Endodermal cell (in vitro differentiated cells): ENCODE measurements at regions not wholly inside any gene's neighbourhood (a gene's known extent, or its start where the extent isn't known, plus 50 kb on each side); places are given as distances from the start of the nearest gene placed in this dataset.
A peak's percentile ranks its signal among the peaks of the same experiment; 100 is the strongest.

Source experiments
- DNase-seq: peaks from one replicate; pipeline ENCODE4 v3.0.0-alpha.2; 2017
- H3K27ac ChIP-seq: 2 replicates; pipeline ENCODE4 v1.5.1; 2013; ENCODE audit warnings: mild to moderate bottlenecking, low read depth, low read length, moderate library complexity
- H3K27me3 ChIP-seq: 2 replicates; pipeline ENCODE4 v1.6.1; 2013; ENCODE audit warnings: mild to moderate bottlenecking, low read length, moderate library complexity; ENCODE audit not compliant: insufficient read depth, control insufficient read depth, poor library complexity, severe bottlenecking
- H3K36me3 ChIP-seq: 2 replicates; pipeline ENCODE4 v1.7.0; 2013; ENCODE audit warnings: mild to moderate bottlenecking, low read length, moderate library complexity; ENCODE audit not compliant: control insufficient read depth, insufficient read depth
- H3K4me1 ChIP-seq: one replicate; pipeline ENCODE4 v1.7.0; 2013; ENCODE audit warnings: low read length; ENCODE audit not compliant: control insufficient read depth, insufficient read depth
- H3K4me3 ChIP-seq: 2 replicates; pipeline ENCODE4 v1.5.1; 2013; ENCODE audit warnings: mild to moderate bottlenecking, low read length, moderate library complexity
- H3K9ac ChIP-seq: 2 replicates; pipeline ENCODE4 v1.6.1; 2013; ENCODE audit warnings: mild to moderate bottlenecking, low read length, moderate library complexity; ENCODE audit not compliant: poor library complexity, severe bottlenecking; ENCODE audit errors: extremely low read depth
- H3K9me3 ChIP-seq: 2 replicates; pipeline ENCODE4 v1.6.1; 2013; ENCODE audit warnings: mild to moderate bottlenecking, low read length, moderate library complexity; ENCODE audit not compliant: control insufficient read depth
- H3K27ac Mint-ChIP-seq: 2 replicates; pipeline ENCODE4 v1.8.0; 2020; ENCODE audit warnings: mixed read lengths
- H3K27me3 Mint-ChIP-seq: 2 replicates; pipeline ENCODE4 v1.8.0; 2021; ENCODE audit warnings: mild to moderate bottlenecking, mixed read lengths; ENCODE audit not compliant: insufficient read depth
- H3K36me3 Mint-ChIP-seq: 2 replicates; pipeline ENCODE4 v1.8.0; 2020; ENCODE audit warnings: low read depth, mixed read lengths
- H3K4me1 Mint-ChIP-seq: 2 replicates; pipeline ENCODE4 v1.8.0; 2020; ENCODE audit warnings: mixed read lengths
- H3K4me3 Mint-ChIP-seq: 2 replicates; pipeline ENCODE4 v1.8.0; 2020; ENCODE audit warnings: mild to moderate bottlenecking, moderate library complexity, mixed read lengths
- H3K9me3 Mint-ChIP-seq: 2 replicates; pipeline ENCODE4 v1.8.0; 2020; ENCODE audit warnings: mild to moderate bottlenecking, mixed read lengths
- WGBS, 2 experiments: methylation state at CpG; one replicate each; pipeline versions ENCODE4 v1.1.5 to v1.1.7; 2013; ENCODE audit warnings: missing lambda C conversion rate in 2 of 2, mixed read lengths in 1 of 2; ENCODE audit not compliant: insufficient coverage in 1 of 2, insufficient read length in 1 of 2; 5-methylcytosine and 5-hydroxymethylcytosine counted together
- TF ChIP-seq, protein P1 (sequence below): fragments of 200-600 bp; sonication (generic); conservative IDR thresholded peaks from 2 replicates; pipeline ENCODE4 v1.5.0; 2021; ENCODE audit warnings: antibody characterized with exemption, mild to moderate bottlenecking

DNA sequence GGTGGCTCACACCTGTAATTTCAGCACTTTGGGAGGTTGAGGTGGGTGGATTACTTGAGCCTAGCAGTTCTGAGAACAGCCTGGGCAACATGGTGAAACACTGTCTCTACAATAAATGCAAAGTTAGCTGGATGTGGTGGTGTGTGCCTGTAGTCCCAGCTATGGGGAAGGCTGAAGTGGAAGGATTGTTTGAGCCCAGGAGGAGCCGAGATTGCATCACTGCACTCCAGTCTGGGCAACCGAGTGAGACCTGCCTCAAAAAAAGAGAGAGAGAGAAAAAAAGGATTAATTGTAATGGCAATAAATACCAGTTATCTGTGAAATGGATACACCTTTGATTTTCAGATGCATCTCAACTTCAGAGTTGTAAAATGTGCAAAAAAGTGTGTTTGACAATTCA lies 58.8 kb downstream of the SPRY1 start:
- no peak overlapping the region for H3K27ac Mint-ChIP-seq
- Histone ChIP-seq H3K4me1 (no peaks in the 10 kb centered on the region), H3K4me3 (no peak overlapping the region), H3K9ac (no peak overlapping the region), H3K27me3 (no peaks in the 10 kb centered on the region), H3K9me3 (no peaks in the 10 kb centered on the region), H3K27ac (no peak overlapping the region), H3K36me3 (no peaks in the 10 kb centered on the region)
- no peaks in the 10 kb centered on the region for H3K27me3 Mint-ChIP-seq
- peaks cover 2% of the 10 kb centered on the region for H3K4me1 Mint-ChIP-seq
- 65% methylated on average over 2 of the region's 2 CpGs; no CpG with 5 or more reads in 1 of the 2 experiments for WGBS, 2 experiments
- no peaks in the 10 kb centered on the region for H3K36me3 Mint-ChIP-seq
- no peaks in the 10 kb centered on the region for H3K9me3 Mint-ChIP-seq
- H3K4me3 Mint-ChIP-seq: no peak overlapping the region
- TF ChIP-seq, protein P1, sequence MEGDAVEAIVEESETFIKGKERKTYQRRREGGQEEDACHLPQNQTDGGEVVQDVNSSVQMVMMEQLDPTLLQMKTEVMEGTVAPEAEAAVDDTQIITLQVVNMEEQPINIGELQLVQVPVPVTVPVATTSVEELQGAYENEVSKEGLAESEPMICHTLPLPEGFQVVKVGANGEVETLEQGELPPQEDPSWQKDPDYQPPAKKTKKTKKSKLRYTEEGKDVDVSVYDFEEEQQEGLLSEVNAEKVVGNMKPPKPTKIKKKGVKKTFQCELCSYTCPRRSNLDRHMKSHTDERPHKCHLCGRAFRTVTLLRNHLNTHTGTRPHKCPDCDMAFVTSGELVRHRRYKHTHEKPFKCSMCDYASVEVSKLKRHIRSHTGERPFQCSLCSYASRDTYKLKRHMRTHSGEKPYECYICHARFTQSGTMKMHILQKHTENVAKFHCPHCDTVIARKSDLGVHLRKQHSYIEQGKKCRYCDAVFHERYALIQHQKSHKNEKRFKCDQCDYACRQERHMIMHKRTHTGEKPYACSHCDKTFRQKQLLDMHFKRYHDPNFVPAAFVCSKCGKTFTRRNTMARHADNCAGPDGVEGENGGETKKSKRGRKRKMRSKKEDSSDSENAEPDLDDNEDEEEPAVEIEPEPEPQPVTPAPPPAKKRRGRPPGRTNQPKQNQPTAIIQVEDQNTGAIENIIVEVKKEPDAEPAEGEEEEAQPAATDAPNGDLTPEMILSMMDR: no peak
- DNase-seq: no peak

DNA sequence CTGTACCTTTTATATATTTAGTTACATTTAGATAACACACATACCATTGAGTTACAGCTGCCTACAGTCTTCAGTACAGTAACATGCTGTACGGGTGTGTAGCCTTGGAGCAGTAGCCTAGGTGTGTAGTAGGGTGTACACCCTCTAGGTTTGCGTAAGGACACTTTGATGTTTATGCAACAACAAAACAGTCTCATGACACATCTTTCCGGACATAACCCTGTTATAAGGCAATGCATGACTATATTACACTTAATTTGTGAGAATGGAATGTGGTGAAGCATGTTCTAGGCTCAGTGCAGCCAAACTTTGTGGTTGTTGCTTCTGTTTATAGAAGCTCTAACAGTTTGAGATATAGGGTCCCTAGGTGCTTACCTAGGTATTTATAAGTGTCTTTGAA lies 65.4 kb downstream of the SPRY1 start:
- WGBS, 2 experiments: 86 to 94% methylated on average over 1 to 3 of the region's 3 CpGs

DNA sequence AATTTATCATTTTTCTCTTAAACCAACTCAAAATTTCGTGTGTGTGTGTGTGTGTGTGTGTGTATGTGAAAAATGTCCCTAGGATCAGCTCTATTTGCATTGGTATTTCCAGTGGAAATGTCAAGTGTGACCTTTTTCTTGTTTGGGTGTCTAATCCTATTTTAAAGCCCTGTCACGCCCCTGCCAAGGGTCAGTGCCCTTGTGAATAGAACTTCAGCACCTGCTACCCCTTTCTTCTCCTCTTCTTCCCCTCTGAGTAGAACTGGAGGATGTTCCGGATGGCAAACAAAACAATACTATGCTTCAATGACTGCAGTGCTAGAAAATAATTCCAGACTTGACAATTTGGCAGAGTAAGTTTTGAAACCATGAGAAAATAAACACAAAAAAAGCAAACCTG lies 67.3 kb downstream of the SPRY1 start:
- DNase-seq: no peak
- Histone ChIP-seq H3K9me3 (no peaks in the 10 kb centered on the region), H3K27ac (peak overlapping the region; percentile 88), H3K4me3 (no peak overlapping the region), H3K9ac (no peak overlapping the region), H3K27me3 (no peaks in the 10 kb centered on the region), H3K36me3 (no peaks in the 10 kb centered on the region), H3K4me1 (no peaks in the 10 kb centered on the region)
- no peaks in the 10 kb centered on the region for H3K9me3 Mint-ChIP-seq
- H3K4me1 Mint-ChIP-seq: peaks cover 10% of the 10 kb centered on the region
- H3K27me3 Mint-ChIP-seq: no peaks in the 10 kb centered on the region
- TF ChIP-seq, protein P1: no peak
- H3K27ac Mint-ChIP-seq: no peak overlapping the region
- 33 to 89% methylated on average over 1 to 2 of the region's 3 CpGs for WGBS, 2 experiments
- no peaks in the 10 kb centered on the region for H3K36me3 Mint-ChIP-seq
- no peak overlapping the region for H3K4me3 Mint-ChIP-seq

More for the DNA sequence above, 65.4 kb downstream of the SPRY1 start:
- Mint-ChIP-seq H3K27me3 (no peaks in the 10 kb centered on the region), H3K4me1 (peaks cover 10% of the 10 kb centered on the region), H3K36me3 (no peaks in the 10 kb centered on the region), H3K4me3 (no peak overlapping the region), H3K9me3 (no peaks in the 10 kb centered on the region), H3K27ac (no peak overlapping the region)
- Histone ChIP-seq H3K27me3 (no peaks in the 10 kb centered on the region), H3K4me1 (no peaks in the 10 kb centered on the region), H3K36me3 (no peaks in the 10 kb centered on the region), H3K27ac (no peak overlapping the region), H3K9me3 (no peaks in the 10 kb centered on the region), H3K9ac (no peak overlapping the region), H3K4me3 (no peak overlapping the region)
- TF ChIP-seq, protein P1: no peak
- no peak for DNase-seq
